HCT116 (cell line): ENCODE measurements at regions not wholly inside any gene's neighbourhood (a gene's known extent, or its start where the extent isn't known, plus 50 kb on each side); places are given as distances from the start of the nearest gene placed in this dataset.

Experiments used
- ATAC-seq: fragments of 200-7000 bp; cut with Tn5 transposase; 2 replicates; pipeline ENCODE4 v1.9.1; 2020; ENCODE audit warnings: mild to moderate bottlenecking, moderate library complexity
- BruUV-seq: library from RNA; stranded (reverse); fragments of 400-500 nt; replicated peaks from 2 replicates; lab custom pipeline; 2021; lab: Mats Ljungman, UMichigan
- CTCF ChIA-PET: fragments of 300-600 bp; sonication (Branson Sonifier 250); formaldehyde crosslinking; loops from one replicate; lab custom pipeline; 2021; ENCODE audit warnings: antibody characterized with exemption; lab: Charles Lee
- POLR2A ChIA-PET: fragments of 300-600, 350-600 bp; sonication (Branson Sonifier 250); formaldehyde crosslinking; loops from one replicate; lab custom pipeline; 2021; ENCODE audit warnings: antibody characterized with exemption; lab: Charles Lee
- RAD21 ChIA-PET, 2 experiments: fragments of 300-600 bp; sonication (Branson Sonifier 250); formaldehyde crosslinking; loops; one replicate each; lab custom pipeline; 2023; ENCODE audit warnings: low total read pairs in 2 of 2; ENCODE audit not compliant: uncharacterized antibody in 2 of 2, unreplicated experiment in 2 of 2, low non-redundant PET in 1 of 2; lab: Charles Lee
- DNase-seq: peaks from one replicate; pipeline ENCODE4 v3.0.0-alpha.2; 2010; ENCODE audit warnings: low read depth, low spot score
- H2AFZ ChIP-seq: fragments of 200-600 bp; shearing (Covaris generic), sonication (generic); 2 replicates; pipeline ENCODE4 v1.6.1; 2017; ENCODE audit warnings: low read depth, mixed run types, mixed read lengths, antibody characterized with exemption, low read length; ENCODE audit not compliant: poor library complexity, severe bottlenecking
- H3K27ac ChIP-seq: 2 replicates; pipeline ENCODE4 v1.5.1; 2012; ENCODE audit warnings: low read depth, low read length
- H3K27me3 ChIP-seq: fragments of 200-600 bp; sonication (generic); 2 replicates; pipeline ENCODE4 v1.6.1; 2016; ENCODE audit warnings: mixed run types, low read length, mixed read lengths; ENCODE audit not compliant: insufficient read depth
- H3K36me3 ChIP-seq, 2 experiments: fragments of 200-500 bp in 1 of 2; fragments of 200-600 bp in 1 of 2; sonication (Bioruptor generic) in 1 of 2; sonication (generic) in 1 of 2; 2 replicates each; pipeline versions ENCODE4 v1.5.1 to v1.6.1; 2014 to 2016; ENCODE audit warnings: low read length in 2 of 2, inconsistent platforms in 1 of 2, mixed read lengths in 1 of 2, mixed run types in 1 of 2; ENCODE audit not compliant: insufficient read depth in 2 of 2, control insufficient read depth in 1 of 2
- H3K4me1 ChIP-seq, 2 experiments: fragments of 200-600 bp in 1 of 2; sonication (generic) in 1 of 2; 2 replicates each; pipeline versions ENCODE4 v1.5.1 to v1.6.1; 2012 to 2017; ENCODE audit warnings: low read length in 2 of 2, inconsistent platforms in 1 of 2, mild to moderate bottlenecking in 1 of 2, mixed read lengths in 1 of 2, mixed run types in 1 of 2, moderate library complexity in 1 of 2; ENCODE audit not compliant: insufficient read depth in 2 of 2, control insufficient read depth in 1 of 2
- H3K4me2 ChIP-seq: fragments of 200-600 bp; sonication (generic); 2 replicates; pipeline ENCODE4 v1.6.1; 2017; ENCODE audit warnings: mixed run types, low read length, mixed read lengths
- H3K4me3 ChIP-seq, 2 experiments: fragments of 200-600 bp in 1 of 2; sonication (generic) in 1 of 2; replicated peaks in 1 of 2; 2 replicates each; pipeline ENCODE4 v1.5.1; 2011 to 2016; ENCODE audit warnings: low read length in 2 of 2, control low read depth in 1 of 2, low read depth in 1 of 2, mild to moderate bottlenecking in 1 of 2, mixed read lengths in 1 of 2, mixed run types in 1 of 2
- H3K79me2 ChIP-seq: fragments of 200-600 bp; sonication (generic); 2 replicates; pipeline ENCODE4 v1.6.1; 2017; ENCODE audit warnings: mild to moderate bottlenecking, mixed run types, low read length, moderate library complexity, mixed read lengths; ENCODE audit not compliant: insufficient read depth
- H3K9ac ChIP-seq: fragments of 200-600 bp; sonication (generic); 2 replicates; pipeline ENCODE4 v1.6.1; 2016; ENCODE audit warnings: low read length, mixed read lengths
- H3K9me2 ChIP-seq: fragments of 200-600 bp; sonication (generic), shearing (Covaris generic); 2 replicates; pipeline ENCODE4 v1.6.1; 2017; ENCODE audit warnings: mixed run types, mild to moderate bottlenecking, moderate library complexity; ENCODE audit not compliant: insufficient read depth
- H3K9me3 ChIP-seq, 2 experiments: fragments of 200-500 bp in 1 of 2; fragments of 200-600 bp in 1 of 2; sonication (Bioruptor generic) in 1 of 2; sonication (generic) in 1 of 2; 2 replicates each; pipeline ENCODE4 v1.6.1; 2014 to 2017; ENCODE audit warnings: low read length in 2 of 2, mixed read lengths in 2 of 2, inconsistent platforms in 1 of 2, low read depth in 1 of 2, mild to moderate bottlenecking in 1 of 2, mixed run types in 1 of 2, moderate library complexity in 1 of 2; ENCODE audit not compliant: control insufficient read depth in 1 of 2, insufficient read depth in 1 of 2
- H4K20me1 ChIP-seq: fragments of 200-600 bp; sonication (generic), shearing (Covaris generic); 2 replicates; pipeline ENCODE4 v1.6.1; 2017; ENCODE audit warnings: mixed run types, mild to moderate bottlenecking, moderate library complexity; ENCODE audit not compliant: insufficient read depth
- CEBPB ChIP-seq: IDR thresholded peaks from 2 replicates; pipeline ENCODE4 v1.6.1; 2012; ENCODE audit warnings: low read depth
- CTCF ChIP-seq, 3 experiments: fragments of 200-600 bp in 1 of 3; sonication (generic) in 1 of 3; IDR thresholded peaks in 2 of 3; conservative IDR thresholded peaks in 1 of 3; 2 replicates each; pipeline ENCODE4 v1.5.1; 2012 to 2017; ENCODE audit warnings: low read depth in 2 of 3, low read length in 2 of 3, antibody characterized with exemption in 1 of 3, borderline replicate concordance in 1 of 3, control low read depth in 1 of 3, mild to moderate bottlenecking in 1 of 3, mixed read lengths in 1 of 3, mixed run types in 1 of 3, moderate library complexity in 1 of 3; ENCODE audit not compliant: insufficient read depth in 1 of 3
- EZH2 ChIP-seq: fragments of 200-600 bp; sonication (generic); IDR thresholded peaks from 2 replicates; pipeline ENCODE4 v1.6.1; 2017; ENCODE audit warnings: antibody characterized with exemption, mixed run types
- SRF ChIP-seq: IDR thresholded peaks from 2 replicates; pipeline ENCODE4 v1.6.1; 2012; ENCODE audit warnings: low read depth
- ZBTB33 ChIP-seq: IDR thresholded peaks from 2 replicates; pipeline ENCODE4 v1.6.1; 2011; ENCODE audit warnings: mild to moderate bottlenecking, low read length, moderate library complexity; ENCODE audit not compliant: insufficient replicate concordance; ENCODE audit errors: extremely low read depth
- intact Hi-C: fragments of 100-400 bp; cut with micrococcal nuclease; formaldehyde crosslinking; loops from 2 replicates; pipeline ENCODE4 v1.10.0; 2022
- TF ChIP-seq, protein P1 (sequence below): IDR thresholded peaks from 2 replicates; pipeline ENCODE4 v1.6.1; 2012

GRCh38 chr2:18282026-18282425, 278.4 kb downstream of the RDH14 start:
- Histone ChIP-seq H3K9me3 (no peaks in the 10 kb centered on the region), H3K4me3 (no peak overlapping the region), H4K20me1 (no peaks in the 10 kb centered on the region), H3K27me3 (no peaks in the 10 kb centered on the region; the same call in 1 of the 2 replicates), H3K9ac (no peak overlapping the region), H3K79me2 (no peaks in the 10 kb centered on the region), H2AFZ (no peak overlapping the region), H3K4me2 (no peak overlapping the region), H3K4me1 (no peaks in the 10 kb centered on the region), H3K36me3 (no peaks in the 10 kb centered on the region), H3K27ac (no peak overlapping the region), H3K9me2 (no peaks in the 10 kb centered on the region)
- RAD21 ChIA-PET = no interaction called here
- no TSS peak for BruUV-seq
- no peak for DNase-seq
- CTCF ChIA-PET = no interaction called here
- ATAC-seq = no peak
- intact Hi-C loops = no loop called here
- TF ChIP-seq SRF (no peak), CTCF (IDR thresholded peaks at IDR 0.05 in 2 of 3, conservative IDR thresholded peaks at IDR 0.05 in 1 of 3; ENCODE audit: borderline replicate concordance in 1 of 3, insufficient read depth in 1 of 3, low read depth in 2 of 3, low read length in 2 of 3) (no peak), CEBPB (no peak), EZH2 (no peak), ZBTB33 (no peak)
- TF ChIP-seq, protein P1, sequence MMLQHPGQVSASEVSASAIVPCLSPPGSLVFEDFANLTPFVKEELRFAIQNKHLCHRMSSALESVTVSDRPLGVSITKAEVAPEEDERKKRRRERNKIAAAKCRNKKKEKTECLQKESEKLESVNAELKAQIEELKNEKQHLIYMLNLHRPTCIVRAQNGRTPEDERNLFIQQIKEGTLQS = no peak
- POLR2A ChIA-PET = no interaction called here
